ENCODE measurements at regions not wholly inside any gene's neighbourhood (a gene's known extent, or its start where the extent isn't known, plus 50 kb on each side); places are given as distances from the start of the nearest gene placed in this dataset.
A peak's percentile ranks its signal among the peaks of the same experiment; 100 is the strongest.

DNA sequence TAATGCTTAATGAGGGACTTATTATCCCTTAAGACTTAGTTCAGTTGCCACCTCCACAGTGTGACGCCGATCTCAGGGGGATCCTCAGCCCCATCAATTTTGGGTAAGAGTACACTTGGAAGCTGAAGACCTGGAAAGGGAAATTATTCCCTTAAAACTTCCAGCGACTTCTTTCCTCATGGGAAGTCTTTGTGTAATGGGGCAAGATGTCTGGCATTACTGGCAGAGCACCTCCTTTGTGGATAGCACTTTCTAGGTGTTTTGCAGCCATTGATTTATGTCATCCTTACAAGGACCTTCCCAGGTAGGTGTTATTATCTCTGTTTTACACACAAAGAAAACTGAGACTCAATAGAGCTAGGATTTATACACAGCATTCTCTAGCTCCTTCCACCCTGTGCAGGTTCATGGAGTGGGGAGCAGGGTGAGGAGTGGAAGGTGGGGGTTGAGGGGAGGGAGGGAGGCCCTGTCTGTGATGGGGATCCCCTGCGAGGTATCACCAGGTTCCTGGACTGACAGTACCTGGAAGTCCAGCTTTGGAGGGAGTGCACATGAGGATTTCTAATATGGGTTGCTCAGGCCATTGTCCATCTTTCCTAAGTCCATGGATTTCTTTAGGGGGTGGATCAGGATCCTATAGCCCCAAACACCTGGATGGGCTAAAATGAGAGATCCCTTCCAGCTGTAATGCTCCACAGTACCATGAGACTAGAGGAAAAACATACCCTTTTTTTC is 79.4 kb downstream of the MYCN start:
- no peak for DNase-seq (ENCODE audit: low spot score)

DNA sequence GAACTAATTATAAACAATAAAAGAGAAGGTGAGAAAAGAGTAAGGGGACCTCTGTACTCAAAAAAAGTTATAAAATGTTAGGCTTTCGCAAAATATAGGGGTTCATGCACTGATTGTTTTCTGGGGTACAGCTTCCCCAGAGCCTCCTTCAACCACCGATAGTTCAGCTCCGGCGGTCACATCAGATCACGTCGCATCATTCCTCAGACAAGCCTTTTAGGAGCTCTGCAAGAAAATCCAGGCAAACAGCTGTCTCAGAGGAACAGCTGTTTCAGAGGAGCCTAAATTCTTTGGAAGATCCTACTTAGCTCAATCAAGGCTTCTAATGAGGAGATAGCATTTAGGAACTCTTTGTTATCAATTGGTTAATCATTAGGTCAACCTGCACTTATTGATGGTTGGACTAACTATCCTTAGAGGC is 78.7 kb downstream of the MYCN start:
- no peak for DNase-seq (ENCODE audit: low spot score)

DNA sequence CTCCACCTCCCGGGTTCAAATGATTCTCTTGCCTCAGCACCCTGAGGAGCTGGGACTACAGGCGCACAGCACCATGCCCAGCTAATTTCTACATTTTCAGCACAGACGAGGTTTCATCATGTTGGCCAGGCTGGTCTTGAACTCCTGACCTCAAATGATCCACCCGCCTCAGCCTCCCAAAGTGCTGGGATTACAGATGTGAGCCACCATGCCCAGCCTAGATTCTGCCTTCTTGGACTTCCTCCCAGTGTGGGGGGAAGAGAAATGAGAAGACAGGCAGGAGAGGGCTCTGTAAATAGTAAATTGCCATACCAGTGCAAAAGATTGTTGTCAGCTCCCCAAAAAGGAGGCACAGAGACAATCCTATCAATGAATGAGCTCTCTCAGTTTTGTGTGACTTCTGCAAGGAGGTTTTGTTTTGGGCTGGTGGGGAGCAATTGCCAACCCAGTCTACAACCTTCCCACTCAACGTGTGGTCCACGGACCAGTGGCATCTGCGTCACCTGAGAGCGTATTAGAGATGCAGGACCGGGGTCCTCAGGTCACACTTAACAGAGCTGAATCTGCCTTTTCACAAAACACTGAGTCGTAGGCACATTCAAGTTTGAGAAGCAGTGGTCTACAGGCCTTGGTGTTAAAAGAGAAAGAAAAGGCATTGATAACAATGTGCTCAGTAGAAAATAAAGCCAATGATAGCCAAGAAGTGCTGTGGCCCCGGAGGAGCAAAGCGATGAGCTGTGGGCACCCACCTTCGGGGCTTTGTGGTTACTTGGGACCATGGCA is 78.1 kb downstream of the MYCN start:
- DNase-seq (ENCODE audit: low spot score) = no peak

DNA sequence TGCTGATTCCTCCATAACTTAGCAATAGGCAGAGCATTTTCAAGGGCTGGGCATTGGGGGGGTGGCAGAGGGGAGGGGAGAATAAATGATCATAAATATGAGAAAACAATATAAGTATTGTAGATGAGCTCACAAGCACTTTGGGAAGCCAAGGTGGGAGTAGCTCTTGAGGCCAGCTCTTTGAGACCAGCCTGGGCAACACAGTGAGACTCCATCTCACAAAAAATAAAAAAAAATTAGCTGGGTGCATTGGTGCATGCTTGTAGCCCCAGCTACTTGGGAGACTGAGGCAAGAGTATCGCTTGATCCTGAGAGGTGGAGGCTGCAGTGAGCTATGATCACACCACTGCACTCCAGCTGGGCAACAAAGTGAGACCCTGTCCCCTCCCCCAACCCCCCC is 75.9 kb downstream of the MYCN start:
- no peak for DNase-seq (ENCODE audit: low spot score)

DNA sequence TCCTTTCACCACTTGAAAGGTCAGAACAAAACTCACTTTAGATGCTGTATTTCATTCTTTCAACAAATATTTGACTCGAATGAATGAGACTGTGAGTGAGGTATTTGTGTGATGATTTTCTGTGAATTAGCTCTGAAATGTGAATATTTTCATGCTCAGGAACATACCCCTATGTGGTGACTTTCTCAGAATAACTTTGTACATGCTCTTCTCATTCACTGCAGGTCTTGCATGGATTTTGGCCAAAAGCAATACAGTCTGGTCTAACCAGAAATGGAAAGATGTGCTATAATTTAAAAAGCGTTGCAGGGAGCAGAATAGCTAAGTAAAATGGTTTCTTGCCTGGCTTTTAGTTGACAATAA is 75.5 kb downstream of the MYCN start:
- no peak for DNase-seq (ENCODE audit: low spot score)

DNA sequence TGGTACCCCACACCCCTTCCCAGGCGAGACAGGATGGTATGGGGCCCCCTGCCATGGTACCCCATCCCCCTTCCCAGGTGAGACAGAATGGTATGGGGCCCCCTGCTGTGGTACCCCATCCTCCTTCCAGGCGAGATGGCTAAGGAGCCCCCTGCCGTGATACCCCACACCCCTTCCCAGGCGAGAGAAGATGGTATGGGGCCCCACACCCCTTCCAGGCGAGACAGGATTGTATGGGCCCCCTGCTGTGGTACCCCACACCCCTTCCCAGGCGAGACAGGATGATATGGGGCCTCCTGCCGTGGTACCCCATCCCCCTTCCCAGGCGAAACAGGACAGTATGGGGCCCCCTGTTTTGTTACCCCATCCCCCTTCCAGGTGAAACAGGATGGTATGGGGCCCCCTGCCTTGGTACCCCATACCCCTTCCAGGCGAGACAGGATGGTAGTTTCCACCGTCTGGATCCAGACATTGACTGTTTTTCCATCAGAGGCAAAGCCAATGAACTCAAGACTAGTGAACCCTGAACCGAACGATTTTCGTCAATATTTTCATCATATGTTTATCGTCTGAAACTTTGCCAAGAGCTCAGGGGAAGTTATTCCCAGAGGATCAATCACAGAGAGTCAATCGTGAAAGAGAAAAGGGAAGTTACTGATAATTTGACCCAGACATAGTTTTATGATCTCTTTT is 75.0 kb downstream of the MYCN start:
- no peak for DNase-seq (ENCODE audit: low spot score)

DNA sequence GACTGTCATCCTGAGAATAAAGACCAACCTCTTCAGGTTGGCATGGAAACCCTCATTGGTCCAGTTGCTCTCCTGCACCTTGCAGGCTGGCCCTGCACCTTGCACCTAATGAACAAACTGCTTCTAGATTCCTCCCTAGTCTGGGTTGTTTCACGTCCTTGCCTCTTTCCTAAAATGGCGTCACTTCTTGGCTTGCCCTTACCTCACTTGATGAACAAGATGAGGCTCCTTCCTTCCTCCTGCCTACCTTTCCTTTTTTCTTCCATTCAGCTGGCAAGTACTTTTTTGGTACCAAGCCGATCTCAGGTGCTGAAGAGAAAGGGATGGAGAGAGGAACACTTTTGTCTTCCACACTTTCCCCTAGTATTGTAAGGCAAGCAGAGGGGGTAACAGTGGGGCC is 74.5 kb downstream of the MYCN start:
- no peak for DNase-seq (ENCODE audit: low spot score)

DNA sequence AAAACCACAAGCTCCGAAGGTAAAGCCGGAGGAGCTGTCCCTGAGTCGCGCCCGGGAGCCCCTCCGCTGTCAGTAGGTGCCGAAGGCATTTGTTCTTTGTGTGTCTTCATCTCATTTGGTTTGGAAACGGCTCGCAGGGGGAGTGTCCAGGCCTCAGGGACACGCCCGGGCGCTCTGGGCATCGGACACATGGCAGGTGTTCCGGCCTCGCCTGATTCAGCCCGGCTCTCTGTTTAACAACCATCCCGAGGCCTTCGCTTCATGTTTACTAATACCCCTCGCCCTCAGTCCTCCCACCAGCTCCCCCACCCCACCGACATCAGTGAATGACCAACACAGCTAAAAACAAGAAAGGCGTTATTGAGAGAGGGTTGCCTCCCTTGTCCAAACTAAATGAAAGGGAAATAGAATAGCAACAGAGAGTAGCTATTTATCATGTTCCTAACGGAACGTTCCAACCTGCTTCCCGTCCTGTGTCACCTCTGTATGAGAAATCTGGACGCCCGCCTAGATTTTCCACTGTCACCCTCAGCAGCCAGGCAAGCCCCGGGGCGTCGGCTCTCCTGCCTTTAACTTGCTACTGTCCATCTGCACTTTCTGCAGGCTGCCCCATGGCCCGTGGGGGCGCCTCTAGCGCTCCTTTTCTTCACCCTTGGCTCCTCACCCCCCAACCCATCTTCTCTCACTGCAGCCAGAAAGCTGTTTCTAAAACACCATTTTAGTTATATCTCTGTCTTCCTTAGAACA is 73.9 kb downstream of the MYCN start:
- no peak for DNase-seq (ENCODE audit: low spot score)

DNA sequence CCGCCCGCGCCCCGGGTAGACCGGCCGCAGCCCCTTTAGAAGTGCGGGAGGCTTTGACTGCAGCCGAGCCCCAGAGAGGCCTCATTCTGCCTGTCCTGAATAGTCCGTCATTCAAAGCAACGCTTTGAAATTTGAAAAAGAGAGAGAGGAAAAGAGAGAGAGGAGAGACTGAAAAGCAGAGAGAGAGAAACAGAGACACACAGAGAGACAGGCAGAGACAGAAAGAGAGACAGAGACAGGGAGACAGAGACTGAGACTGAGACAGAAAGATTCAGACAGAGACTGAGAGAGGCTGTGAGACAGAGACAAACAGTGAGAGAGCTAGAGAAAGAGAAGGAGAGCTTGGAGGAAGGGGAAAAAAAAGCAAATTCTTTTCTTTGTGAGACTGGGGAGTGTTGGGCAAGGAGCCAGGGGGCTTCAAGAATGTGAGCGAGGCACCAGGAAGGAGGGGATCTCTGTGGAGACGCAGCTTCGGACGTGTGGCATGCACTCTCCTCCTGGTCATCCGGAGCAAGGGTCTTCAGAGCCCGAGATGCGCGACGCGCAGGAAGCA is 73.1 kb downstream of the MYCN start:
- DNase-seq (ENCODE audit: low spot score) = no peak

DNA sequence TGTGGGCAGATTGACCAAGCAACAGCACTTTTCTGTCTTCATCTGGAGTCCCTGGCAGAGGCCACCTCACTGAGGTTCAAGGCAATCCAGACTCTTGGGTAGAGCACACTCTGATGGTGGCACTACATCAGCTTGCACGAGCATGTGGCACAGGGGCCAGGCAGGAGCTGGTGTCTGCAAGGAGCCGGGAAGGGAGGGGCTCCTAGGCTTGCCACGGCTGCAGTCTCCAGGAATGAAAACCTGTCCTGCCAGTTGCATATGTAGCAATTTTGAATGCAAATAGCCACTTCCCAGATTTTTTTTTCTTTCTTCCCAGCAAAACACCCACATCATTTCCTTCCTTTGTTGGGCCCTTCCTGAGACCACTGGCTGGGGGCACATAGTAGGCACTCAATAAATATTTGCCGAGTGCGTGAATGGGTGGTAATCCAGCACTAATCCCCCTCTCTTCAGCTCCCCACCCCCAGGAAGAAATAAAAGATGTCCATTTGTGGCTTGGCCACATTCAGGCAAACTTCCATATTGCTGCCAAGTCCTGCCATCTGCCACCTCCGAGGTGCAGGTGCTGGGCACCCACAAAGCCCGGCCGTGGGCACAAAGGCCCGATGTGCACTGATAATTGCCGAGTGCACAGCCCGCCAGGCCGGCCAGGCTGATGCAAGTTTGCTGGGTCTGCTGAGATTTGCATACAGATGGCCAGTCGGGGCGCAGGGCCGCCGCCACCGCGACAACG is 72.4 kb downstream of the MYCN start:
- peak; percentile 63 for DNase-seq (ENCODE audit: low spot score)

DNA sequence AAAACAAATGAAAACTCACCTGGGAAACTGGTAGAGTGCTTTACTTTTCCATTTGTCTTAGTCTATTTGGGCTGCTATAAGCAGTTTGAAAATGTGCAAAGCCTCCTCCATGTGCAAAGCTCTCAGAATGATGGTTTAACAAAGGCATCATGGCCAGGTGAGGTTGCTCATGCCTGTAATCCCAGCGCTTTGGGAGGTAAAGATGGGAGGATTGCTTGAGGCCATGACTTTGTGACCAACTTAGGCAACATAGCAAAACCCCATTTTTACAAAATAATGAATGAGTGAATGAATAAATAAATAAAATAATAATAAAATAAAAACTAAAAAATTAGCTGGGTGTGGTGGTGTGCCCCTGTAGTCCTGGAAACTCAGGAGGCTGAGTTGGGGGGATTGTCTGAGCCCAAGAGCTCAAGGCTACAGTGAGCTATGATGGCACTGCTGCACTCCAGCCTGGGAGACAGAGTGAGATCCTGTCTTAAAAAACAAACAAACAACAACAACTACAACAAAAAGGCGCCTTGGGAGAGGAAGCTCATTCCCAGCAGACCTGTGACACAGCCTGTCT is 71.8 kb downstream of the MYCN start:
- DNase-seq (ENCODE audit: low spot score) = no peak

DNA sequence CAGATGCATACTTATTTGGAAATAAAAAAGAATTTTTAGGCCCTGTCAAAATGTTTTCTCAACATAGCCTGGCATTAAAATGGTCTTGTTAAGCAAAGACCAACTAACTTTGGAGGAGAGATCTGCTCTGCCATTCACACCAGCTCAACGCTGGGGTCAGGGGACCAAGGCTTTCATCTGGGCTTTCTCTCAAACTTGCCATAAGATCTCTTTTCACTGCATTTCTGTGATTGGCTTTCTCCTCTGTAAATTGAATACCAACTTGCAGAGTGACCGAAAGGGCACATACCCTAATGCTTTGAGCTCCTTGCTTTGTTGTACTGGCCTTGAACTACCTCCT is 71.2 kb downstream of the MYCN start:
- no peak for DNase-seq (ENCODE audit: low spot score)

DNA sequence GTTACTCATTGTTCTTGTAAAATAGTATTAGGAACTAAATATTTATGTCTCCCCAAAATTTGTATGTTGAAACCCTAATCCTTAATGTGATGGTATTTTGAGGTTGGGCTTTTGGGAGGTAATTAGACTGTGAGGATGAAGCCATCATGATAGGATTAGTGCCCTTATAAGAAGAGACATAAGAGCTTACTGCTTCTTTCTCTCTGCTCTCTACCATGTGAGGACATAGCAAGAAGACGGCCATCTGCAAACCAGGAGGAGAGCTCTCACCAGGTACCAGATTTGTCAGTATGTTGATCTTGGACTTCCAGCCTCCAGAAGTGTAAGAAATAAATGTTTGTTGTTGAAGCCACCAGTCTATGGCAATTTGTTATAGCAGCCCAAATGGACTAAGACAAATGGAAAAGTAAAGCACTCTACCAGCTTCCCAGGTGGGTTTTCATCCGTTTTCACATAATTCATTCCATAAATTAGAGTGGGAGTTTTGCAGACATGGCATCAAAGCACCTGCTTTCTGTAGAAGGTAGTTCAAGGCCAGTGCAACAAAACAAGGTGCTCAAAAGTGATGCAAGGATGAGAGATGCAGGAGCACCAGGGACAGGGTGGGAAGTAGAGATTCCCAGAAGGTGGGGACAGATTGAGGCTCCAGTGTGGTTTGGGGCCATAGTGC is 70.7 kb downstream of the MYCN start:
- no peak for DNase-seq (ENCODE audit: low spot score)

DNA sequence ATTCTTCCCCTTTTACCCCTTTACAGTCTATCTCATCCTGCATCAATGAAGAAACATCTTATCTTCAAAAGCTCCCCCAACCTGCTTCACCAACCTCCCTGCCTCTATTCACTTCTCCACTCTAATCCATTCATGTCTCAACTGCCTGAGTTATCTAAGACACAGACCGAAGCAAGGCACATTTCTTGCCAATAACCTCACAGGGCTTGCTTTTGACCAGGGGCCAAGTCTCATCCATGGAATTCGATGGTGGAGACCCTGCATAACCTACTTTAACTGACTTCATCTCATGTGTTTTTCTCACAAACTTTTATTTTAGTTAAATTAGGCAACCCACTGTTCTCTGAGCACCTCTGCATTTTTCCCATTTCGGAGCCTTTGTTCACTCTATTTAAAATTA is 69.7 kb downstream of the MYCN start:
- DNase-seq (ENCODE audit: low spot score) = no peak

DNA sequence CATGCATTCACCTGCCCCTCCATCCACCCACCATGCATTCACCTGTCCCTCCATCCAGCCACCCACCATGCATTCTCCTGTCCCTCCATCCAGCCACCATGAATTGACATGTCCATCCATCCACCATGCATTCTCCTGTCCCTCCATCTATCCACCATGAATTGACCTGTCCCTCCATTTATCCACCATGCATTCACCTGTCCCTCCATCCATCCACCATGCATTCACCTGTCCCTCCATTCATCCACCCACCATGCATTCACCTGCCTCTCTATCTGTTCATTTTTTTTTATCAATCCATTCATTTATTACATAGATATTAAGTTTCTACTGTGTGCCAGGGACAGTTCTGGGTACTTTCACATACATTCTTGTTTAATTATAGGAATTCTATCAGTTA is 69.2 kb downstream of the MYCN start:
- no peak for DNase-seq (ENCODE audit: low spot score)

DNA sequence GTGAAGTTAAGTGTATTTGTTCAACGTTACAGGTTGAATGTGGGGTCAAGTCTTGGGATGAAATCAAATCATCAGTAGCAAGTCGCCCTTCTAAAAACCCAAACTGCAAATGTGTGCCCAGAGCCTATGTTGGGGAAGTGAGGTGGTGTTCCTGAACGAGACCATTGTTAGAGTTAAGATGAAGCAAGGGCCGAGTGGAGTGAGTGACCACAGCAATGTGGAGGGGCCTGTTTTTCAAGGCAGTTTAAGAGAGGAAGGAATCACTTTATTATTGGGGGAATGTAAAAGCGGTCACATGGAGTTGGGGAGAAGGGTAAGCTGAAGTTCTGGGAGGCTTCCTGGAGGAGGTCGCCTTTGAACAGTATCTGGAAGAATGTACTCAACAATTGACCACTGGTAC is 68.5 kb downstream of the MYCN start:
- no peak for DNase-seq (ENCODE audit: low spot score)

DNA sequence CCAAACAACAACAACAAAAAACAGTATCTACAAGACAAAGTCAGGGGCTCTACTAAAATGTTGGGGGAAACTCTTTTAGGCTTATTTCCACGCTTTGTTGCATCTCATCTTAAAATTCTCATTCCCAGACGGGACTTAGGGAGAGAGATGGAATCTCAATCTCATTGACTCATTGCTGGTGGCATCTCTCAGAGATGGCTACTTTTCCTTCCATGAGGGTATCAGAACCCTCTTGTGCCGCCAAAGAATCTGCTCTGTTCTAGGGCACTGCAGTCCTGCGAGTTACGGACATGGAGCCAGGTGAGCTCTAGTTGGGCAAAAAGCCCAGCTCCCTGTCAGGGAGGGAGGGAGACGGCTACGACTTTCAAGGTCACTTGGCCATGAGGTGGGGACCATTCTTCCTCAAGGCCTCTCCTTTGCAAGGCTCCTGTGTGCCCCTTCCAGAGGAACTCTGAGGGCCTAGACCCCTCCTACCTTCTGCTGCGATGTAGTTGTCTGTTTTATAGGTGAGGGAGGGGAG is 68.0 kb downstream of the MYCN start:
- no peak for DNase-seq (ENCODE audit: low spot score)

DNA sequence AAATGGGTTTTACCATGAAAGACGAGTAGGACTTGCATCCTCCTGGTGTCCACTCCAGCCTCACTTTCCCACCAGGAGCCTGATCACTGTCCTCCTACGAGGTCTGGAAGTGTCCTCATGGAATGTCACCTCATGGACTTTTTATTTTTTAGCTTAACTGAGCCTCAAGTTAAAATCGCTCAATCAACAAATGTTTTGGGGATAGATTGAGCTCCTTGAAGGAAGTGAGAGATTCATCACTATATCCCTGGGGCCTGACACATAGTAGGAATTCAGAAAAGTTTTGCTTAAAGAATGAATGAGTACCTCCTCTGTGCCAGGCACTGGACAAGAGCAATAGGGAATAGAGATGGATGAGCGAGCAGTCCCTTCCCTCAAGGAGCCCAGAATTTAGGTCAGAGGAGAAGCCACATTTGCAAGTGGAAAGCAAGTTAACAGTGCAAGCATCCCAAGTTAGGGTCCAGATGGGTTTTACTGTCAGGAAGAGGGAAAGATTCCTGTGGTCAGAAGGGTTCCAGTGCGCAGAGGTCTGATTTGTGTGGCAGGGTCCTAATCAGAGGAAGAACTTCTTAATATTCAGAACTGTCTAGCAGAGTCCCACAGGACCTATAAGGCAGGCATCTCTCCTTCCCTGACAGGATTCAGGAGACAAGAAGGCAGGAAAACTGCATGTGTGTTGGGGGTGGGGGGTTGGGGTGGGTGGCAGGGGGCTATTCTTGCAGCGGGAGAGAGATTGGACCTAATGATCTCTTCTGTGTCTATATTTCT is 67.0 kb downstream of the MYCN start:
- no peak for DNase-seq (ENCODE audit: low spot score)

DNA sequence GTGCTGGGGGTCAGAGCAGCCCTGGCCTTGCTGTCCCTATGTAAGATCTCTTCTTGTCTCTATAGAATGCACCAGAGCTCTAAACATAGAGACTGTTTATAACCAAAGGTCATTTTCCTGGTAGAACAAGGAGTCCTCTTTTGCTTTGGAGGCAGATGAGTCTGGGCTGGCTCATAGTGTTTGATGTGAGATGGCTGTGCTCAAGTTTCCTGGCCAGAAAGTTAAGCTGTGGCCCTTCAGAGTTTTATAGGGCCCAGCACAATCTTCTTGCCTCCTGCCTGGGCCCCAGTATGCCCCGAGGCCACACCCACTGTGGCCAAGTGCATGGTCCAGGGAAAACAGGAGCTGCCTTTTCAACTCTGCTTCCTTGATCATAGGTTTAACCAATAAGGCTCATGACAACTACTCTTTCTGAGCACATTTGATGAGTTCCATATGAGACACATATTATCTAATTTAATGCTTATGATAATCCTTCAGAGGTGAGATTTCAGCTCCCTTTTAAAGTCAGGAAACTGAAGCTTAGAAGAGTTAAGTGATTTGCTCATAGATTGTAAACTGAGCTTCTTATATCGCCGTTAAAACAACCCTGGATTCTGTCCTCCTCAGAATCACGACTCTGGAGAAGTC is 66.3 kb downstream of the MYCN start:
- no peak for DNase-seq (ENCODE audit: low spot score)

All from ecto neural progenitor cell (in vitro differentiated cells).